ENCODE measurements at regions not wholly inside any gene's neighbourhood (a gene's known extent, or its start where the extent isn't known, plus 50 kb on each side); places are given as distances from the start of the nearest gene placed in this dataset.

DNA sequence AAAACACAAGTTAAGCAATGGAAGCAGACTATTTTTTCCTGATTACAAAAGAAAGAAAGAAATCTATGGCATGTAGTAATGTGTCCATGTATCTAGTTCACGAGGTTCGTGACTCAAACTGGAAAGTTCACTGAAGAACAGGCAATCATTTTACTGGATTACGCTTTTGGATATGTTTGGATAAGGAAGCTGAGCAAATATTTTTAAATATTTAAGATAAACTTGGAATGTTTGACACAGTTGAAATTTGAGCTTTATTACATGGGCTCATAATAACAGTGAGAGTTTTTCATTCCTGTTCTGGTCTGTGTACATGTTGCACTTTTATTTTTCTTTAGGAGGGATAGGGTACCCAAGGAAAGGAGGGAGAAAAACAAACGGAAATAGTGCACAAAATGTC is 244.2 kb upstream of the GK2 start:
- H3K27me3 ChIP-seq (replicated peaks; ENCODE audit: insufficient read depth) = no peaks in the 10 kb centered on the region
- no peak overlapping the region for H2AFZ ChIP-seq
- no peak overlapping the region for H3K27ac ChIP-seq
- no peaks in the 10 kb centered on the region for H3K79me2 ChIP-seq (ENCODE audit: insufficient read depth)
- in situ Hi-C loops (cut with MboI) = no loop called here
- no peaks in the 10 kb centered on the region for H4K20me1 ChIP-seq (ENCODE audit: insufficient read depth)
- H3K9ac ChIP-seq = no peak overlapping the region
- H3K4me1 ChIP-seq (ENCODE audit: insufficient read depth) = peaks cover 21% of the 10 kb centered on the region
- no peaks in the 10 kb centered on the region for H3K36me3 ChIP-seq (ENCODE audit: low read depth)
- H3K4me3 ChIP-seq = no peak overlapping the region
- no peak overlapping the region for H3K4me2 ChIP-seq (ENCODE audit: unreplicated experiment)
- peak; percentile 37 for DNase-seq
- H3K9me2 ChIP-seq (ENCODE audit: insufficient read depth) = no peaks in the 10 kb centered on the region
- no peaks in the 10 kb centered on the region for H3K9me3 ChIP-seq (ENCODE audit: low read depth)
- H3F3A ChIP-seq (ENCODE audit: insufficient read depth) = peaks cover 17% of the 10 kb centered on the region; the same call in 1 of the 2 replicates
- no peak for TF ChIP-seq EZH2phosphoT487 (IDR thresholded peaks at IDR 0.05; ENCODE audit: insufficient read depth, low read depth)
- TF ChIP-seq EZH2 (IDR thresholded peaks at IDR 0.05; ENCODE audit: insufficient read depth, poor library complexity, severe bottlenecking) = no peak
- 10 to 16% methylated on average over 4 of the region's 4 CpGs for WGBS, 2 experiments (ENCODE audit: low coverage in 1 of 2, low lambda C conversion rate in 2 of 2, missing lambda C conversion rate in 2 of 2)

DNA sequence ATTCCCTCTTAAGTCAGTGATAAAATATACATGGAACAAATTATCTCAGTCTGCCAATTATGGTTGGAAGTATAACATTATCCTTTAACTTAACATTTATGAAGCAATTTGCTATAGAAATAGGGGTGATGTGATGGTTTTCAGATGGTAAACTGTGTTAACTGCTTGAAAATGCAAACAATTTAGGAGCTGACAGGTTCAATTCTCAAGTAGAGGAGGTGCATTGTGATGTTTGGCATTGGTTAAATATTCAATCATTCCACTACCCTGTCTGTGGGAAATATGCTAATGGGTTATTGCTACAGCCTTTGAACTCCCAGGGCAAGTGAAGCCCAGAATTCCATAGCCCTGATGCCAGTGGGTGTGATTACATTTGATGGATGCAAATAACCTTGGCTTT is 243.4 kb upstream of the GK2 start:
- Histone ChIP-seq H3K9ac (no peak overlapping the region), H3F3A (ENCODE audit: insufficient read depth) (peaks cover 17% of the 10 kb centered on the region; the same call in 1 of the 2 replicates), H3K4me1 (ENCODE audit: insufficient read depth) (peaks cover 21% of the 10 kb centered on the region), H3K27me3 (replicated peaks; ENCODE audit: insufficient read depth) (no peaks in the 10 kb centered on the region), H3K79me2 (ENCODE audit: insufficient read depth) (no peaks in the 10 kb centered on the region), H3K27ac (no peak overlapping the region), H3K4me2 (ENCODE audit: unreplicated experiment) (peak overlapping the region; percentile 50), H3K9me3 (ENCODE audit: low read depth) (no peaks in the 10 kb centered on the region), H2AFZ (peak overlapping the region; percentile 59; the same call in 1 of the 2 replicates), H3K9me2 (ENCODE audit: insufficient read depth) (no peaks in the 10 kb centered on the region), H3K36me3 (ENCODE audit: low read depth) (no peaks in the 10 kb centered on the region), H3K4me3 (peak overlapping the region; percentile 18; the same call in 1 of the 2 replicates), H4K20me1 (ENCODE audit: insufficient read depth) (no peaks in the 10 kb centered on the region)
- in situ Hi-C loops (cut with MboI) = no loop called here
- peak; percentile 1 for DNase-seq
- TF ChIP-seq EZH2 (IDR thresholded peaks at IDR 0.05; ENCODE audit: insufficient read depth, poor library complexity, severe bottlenecking) (no peak), EZH2phosphoT487 (IDR thresholded peaks at IDR 0.05; ENCODE audit: insufficient read depth, low read depth) (no peak)

GRCh38 chr4:79650794-79651431 is 242.9 kb upstream of the GK2 start:
- in situ Hi-C loops (cut with MboI) = no loop called here
- H3K4me2 ChIP-seq (ENCODE audit: unreplicated experiment) = peak overlapping the region; percentile 50
- peak overlapping the region; percentile 12; the same call in 1 of the 2 replicates for H3K27ac ChIP-seq
- peaks cover 21% of the 10 kb centered on the region for H3K4me1 ChIP-seq (ENCODE audit: insufficient read depth)
- WGBS, 2 experiments (ENCODE audit: low coverage in 1 of 2, low lambda C conversion rate in 2 of 2, missing lambda C conversion rate in 2 of 2) = 0 to 1% methylated on average over 3 of the region's 3 CpGs
- no peaks in the 10 kb centered on the region for H3K9me3 ChIP-seq (ENCODE audit: low read depth)
- H3K36me3 ChIP-seq (ENCODE audit: low read depth) = no peaks in the 10 kb centered on the region
- no peaks in the 10 kb centered on the region for H3K9me2 ChIP-seq (ENCODE audit: insufficient read depth)
- peak overlapping the region; percentile 59 for H2AFZ ChIP-seq
- H3K9ac ChIP-seq = no peak overlapping the region
- DNase-seq = peak; percentile 62
- H3F3A ChIP-seq (ENCODE audit: insufficient read depth) = peaks cover 17% of the 10 kb centered on the region; the same call in 1 of the 2 replicates
- no peaks in the 10 kb centered on the region for H3K79me2 ChIP-seq (ENCODE audit: insufficient read depth)
- no peak for TF ChIP-seq EZH2phosphoT487 (IDR thresholded peaks at IDR 0.05; ENCODE audit: insufficient read depth, low read depth)
- TF ChIP-seq EZH2 (IDR thresholded peaks at IDR 0.05; ENCODE audit: insufficient read depth, poor library complexity, severe bottlenecking) = no peak
- H4K20me1 ChIP-seq (ENCODE audit: insufficient read depth) = no peaks in the 10 kb centered on the region
- H3K27me3 ChIP-seq (replicated peaks; ENCODE audit: insufficient read depth) = no peaks in the 10 kb centered on the region
- H3K4me3 ChIP-seq = peak overlapping the region; percentile 18

DNA sequence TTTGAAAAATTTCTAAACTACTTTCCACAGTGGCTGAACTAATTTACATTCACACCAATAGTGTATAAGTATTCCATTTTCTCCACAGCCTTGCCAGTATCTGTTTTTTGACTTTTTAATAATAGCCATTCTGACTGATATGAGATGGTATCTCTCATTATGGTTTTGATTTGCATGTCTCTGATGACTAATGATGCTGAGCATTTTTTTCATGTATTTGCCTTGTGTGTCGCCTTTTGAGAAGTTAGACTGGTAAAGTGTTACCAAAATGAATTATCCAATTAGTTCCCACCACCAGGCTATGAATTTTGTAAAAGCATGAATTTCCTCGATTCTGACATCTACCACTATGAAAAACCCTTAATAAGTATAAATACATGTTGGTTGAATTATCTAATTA is 242.2 kb upstream of the GK2 start:
- Histone ChIP-seq H2AFZ (no peak overlapping the region), H3F3A (ENCODE audit: insufficient read depth) (peaks cover 17% of the 10 kb centered on the region; the same call in 1 of the 2 replicates), H3K4me3 (no peak overlapping the region), H3K36me3 (ENCODE audit: low read depth) (no peaks in the 10 kb centered on the region), H3K9me3 (ENCODE audit: low read depth) (no peaks in the 10 kb centered on the region), H3K4me1 (ENCODE audit: insufficient read depth) (peaks cover 21% of the 10 kb centered on the region), H3K27ac (peak overlapping the region; percentile 12; the same call in 1 of the 2 replicates), H4K20me1 (ENCODE audit: insufficient read depth) (no peaks in the 10 kb centered on the region), H3K79me2 (ENCODE audit: insufficient read depth) (no peaks in the 10 kb centered on the region), H3K9me2 (ENCODE audit: insufficient read depth) (no peaks in the 10 kb centered on the region), H3K9ac (no peak overlapping the region), H3K27me3 (replicated peaks; ENCODE audit: insufficient read depth) (no peaks in the 10 kb centered on the region), H3K4me2 (ENCODE audit: unreplicated experiment) (peak overlapping the region; percentile 50)
- WGBS, 2 experiments (ENCODE audit: low coverage in 1 of 2, low lambda C conversion rate in 2 of 2, missing lambda C conversion rate in 2 of 2) = 20 to 22% methylated on average over 2 of the region's 2 CpGs
- TF ChIP-seq EZH2phosphoT487 (IDR thresholded peaks at IDR 0.05; ENCODE audit: insufficient read depth, low read depth) = no peak
- TF ChIP-seq EZH2 (IDR thresholded peaks at IDR 0.05; ENCODE audit: insufficient read depth, poor library complexity, severe bottlenecking) = no peak
- in situ Hi-C loops (cut with MboI) = no loop called here
- peak; percentile 13 for DNase-seq
